H1 (cell line): ENCODE measurements at regions not wholly inside any gene's neighbourhood (a gene's known extent, or its start where the extent isn't known, plus 50 kb on each side); places are given as distances from the start of the nearest gene placed in this dataset.

Source experiments
- CTCF ChIA-PET: fragments of 300-600 bp; sonication (Branson Sonifier 250); formaldehyde crosslinking; loops from one replicate; lab custom pipeline; 2021; ENCODE audit not compliant: partially characterized antibody; lab: Charles Lee
- POLR2A ChIA-PET: fragments of 300-600 bp; sonication (Branson Sonifier 250); formaldehyde crosslinking; loops from one replicate; lab custom pipeline; 2021; ENCODE audit warnings: inconsistent platforms; ENCODE audit not compliant: partially characterized antibody; lab: Charles Lee
- DNase-seq, 2 experiments: peaks; one replicate each; pipeline versions ENCODE4 v3.0.0 to v3.0.0-alpha.2; 2010 to 2022; ENCODE audit warnings: low spot score in 2 of 2, low read depth in 1 of 2, mixed read lengths in 1 of 2
- FAIRE-seq: peaks from 2 replicates; lab custom pipeline; 2011; peaks lifted over from hg19 to GRCh38; lab: Jason Lieb, UNC
- H2AFZ ChIP-seq: 2 replicates; pipeline ENCODE4 v1.8.1; 2012; ENCODE audit warnings: low read length, inconsistent platforms
- H2AK5ac ChIP-seq: 2 replicates; pipeline ENCODE4 v1.6.1; 2013; ENCODE audit warnings: low read depth, low read length
- H2BK120ac ChIP-seq: replicated peaks from 2 replicates; pipeline ENCODE3; 2013; ENCODE audit warnings: low read depth, low read length, inconsistent platforms
- H2BK12ac ChIP-seq: 2 replicates; pipeline ENCODE4 v1.6.1; 2013; ENCODE audit warnings: low read depth, low read length
- H2BK15ac ChIP-seq: 2 replicates; pipeline ENCODE4 v1.6.1; 2013; ENCODE audit warnings: low read length
- H2BK20ac ChIP-seq: 2 replicates; pipeline ENCODE4 v1.6.1; 2013; ENCODE audit warnings: low read length
- H2BK5ac ChIP-seq: 2 replicates; pipeline ENCODE4 v1.6.1; 2013; ENCODE audit warnings: low read depth, low read length
- H3K14ac ChIP-seq: 2 replicates; pipeline ENCODE4 v1.6.1; 2013; ENCODE audit warnings: inconsistent platforms; ENCODE audit not compliant: insufficient read length
- H3K18ac ChIP-seq: 2 replicates; pipeline ENCODE4 v1.6.1; 2013; ENCODE audit warnings: low read length; ENCODE audit errors: extremely low read depth
- H3K23ac ChIP-seq: 2 replicates; pipeline ENCODE4 v1.6.1; 2013; ENCODE audit warnings: inconsistent platforms; ENCODE audit not compliant: insufficient read length
- H3K23me2 ChIP-seq: 2 replicates; pipeline ENCODE4 v1.6.1; 2013; ENCODE audit warnings: low read depth, low read length
- H3K27ac ChIP-seq: 2 replicates; pipeline ENCODE4 v1.6.1; 2011; ENCODE audit warnings: low read depth, low read length, inconsistent platforms
- H3K27me3 ChIP-seq, 4 experiments: replicated peaks in 1 of 4; 1 replicate in 1 of 4; 2 replicates in 3 of 4; pipeline versions ENCODE4 v1.6.1 to v1.8.1; 2011 to 2013; ENCODE audit warnings: low read length in 3 of 4, mild to moderate bottlenecking in 3 of 4, inconsistent platforms in 2 of 4, mixed read lengths in 2 of 4, moderate library complexity in 1 of 4; ENCODE audit not compliant: control insufficient read depth in 3 of 4, insufficient read depth in 3 of 4; ENCODE audit errors: extremely low read depth in 1 of 4
- H3K36me3 ChIP-seq, 4 experiments: 2 replicates each; pipeline versions ENCODE4 v1.6.1 to v1.8.1; 2011 to 2013; ENCODE audit warnings: mild to moderate bottlenecking in 4 of 4, low read length in 3 of 4, moderate library complexity in 2 of 4, control low read depth in 1 of 4, inconsistent platforms in 1 of 4; ENCODE audit not compliant: insufficient read depth in 4 of 4, control insufficient read depth in 2 of 4
- H3K4ac ChIP-seq: replicated peaks from 2 replicates; pipeline ENCODE3; 2013; ENCODE audit warnings: low read length, low read depth, mixed read lengths, inconsistent platforms; ENCODE audit not compliant: insufficient read length
- H3K4me1 ChIP-seq, 4 experiments: replicated peaks in 1 of 4; 1 replicate in 1 of 4; 2 replicates in 3 of 4; pipeline versions ENCODE4 v1.6.1 to v1.8.1; 2011 to 2013; ENCODE audit warnings: low read length in 3 of 4, inconsistent platforms in 2 of 4, mixed read lengths in 1 of 4; ENCODE audit not compliant: insufficient read depth in 4 of 4, control insufficient read depth in 3 of 4
- H3K4me2 ChIP-seq, 2 experiments: 2 replicates each; pipeline versions ENCODE4 v1.6.1 to v1.8.1; 2011 to 2013; ENCODE audit warnings: low read depth in 2 of 2, low read length in 2 of 2, control low read depth in 1 of 2, inconsistent platforms in 1 of 2, mild to moderate bottlenecking in 1 of 2; ENCODE audit not compliant: insufficient read depth in 1 of 2
- H3K4me3 ChIP-seq, 4 experiments: fragments of 200-600, 300-600 bp in 1 of 4; sonication (generic), shearing (Covaris generic), sonication (Bioruptor Twin) in 1 of 4; 2 replicates each; pipeline versions ENCODE4 v1.5.1 to v1.8.1; 2011 to 2016; ENCODE audit warnings: low read length in 4 of 4, low read depth in 3 of 4, control low read depth in 2 of 4, inconsistent platforms in 2 of 4, mild to moderate bottlenecking in 2 of 4, mixed read lengths in 1 of 4, moderate library complexity in 1 of 4; ENCODE audit not compliant: insufficient read depth in 2 of 4; ENCODE audit errors: extremely low read depth in 1 of 4
- H3K56ac ChIP-seq: replicated peaks from 2 replicates; pipeline ENCODE3; 2013; ENCODE audit warnings: low read depth, mild to moderate bottlenecking, mixed read lengths, low read length, inconsistent platforms; ENCODE audit not compliant: insufficient read length
- H3K79me1 ChIP-seq: 2 replicates; pipeline ENCODE4 v1.6.1; 2013; ENCODE audit warnings: low read depth, low read length, control low read depth
- H3K79me2 ChIP-seq, 2 experiments: 2 replicates each; pipeline versions ENCODE4 v1.6.1 to v1.8.1; 2012 to 2013; ENCODE audit warnings: low read length in 2 of 2, mild to moderate bottlenecking in 2 of 2, inconsistent platforms in 1 of 2; ENCODE audit not compliant: insufficient read depth in 2 of 2, control insufficient read depth in 1 of 2
- H3K9ac ChIP-seq, 4 experiments: replicated peaks in 1 of 4; 1 replicate in 1 of 4; 2 replicates in 3 of 4; pipeline versions ENCODE4 v1.6.1 to v1.8.1; 2011 to 2013; ENCODE audit warnings: low read depth in 3 of 4, low read length in 3 of 4, control low read depth in 2 of 4, mild to moderate bottlenecking in 2 of 4, moderate library complexity in 2 of 4, inconsistent platforms in 1 of 4; ENCODE audit errors: extremely low read depth in 1 of 4
- H3K9me3 ChIP-seq, 2 experiments: 2 replicates each; pipeline versions ENCODE4 v1.6.1 to v1.8.1; 2012 to 2013; ENCODE audit warnings: mild to moderate bottlenecking in 2 of 2, moderate library complexity in 2 of 2, control low read depth in 1 of 2, inconsistent platforms in 1 of 2, low read depth in 1 of 2, low read length in 1 of 2, mixed read lengths in 1 of 2; ENCODE audit not compliant: insufficient read depth in 2 of 2
- H4K20me1 ChIP-seq, 2 experiments: replicated peaks in 1 of 2; 2 replicates each; pipeline versions ENCODE3 to v1.8.1; 2011 to 2013; ENCODE audit warnings: inconsistent platforms in 2 of 2, low read length in 2 of 2, mild to moderate bottlenecking in 1 of 2; ENCODE audit not compliant: insufficient read depth in 2 of 2, control insufficient read depth in 1 of 2
- H4K5ac ChIP-seq: 2 replicates; pipeline ENCODE4 v1.6.1; 2013; ENCODE audit warnings: low read length, low read depth, mixed read lengths, inconsistent platforms; ENCODE audit not compliant: insufficient read length
- H4K8ac ChIP-seq: 2 replicates; pipeline ENCODE4 v1.8.0; 2013; ENCODE audit warnings: mild to moderate bottlenecking, moderate library complexity, low read length, inconsistent platforms; ENCODE audit not compliant: insufficient read depth; ENCODE audit errors: extremely low read depth
- H4K91ac ChIP-seq: replicated peaks from 2 replicates; pipeline ENCODE3; 2013; ENCODE audit warnings: low read length, mixed read lengths, inconsistent platforms; ENCODE audit not compliant: insufficient read length
- BRCA1 ChIP-seq: IDR thresholded peaks from 2 replicates; pipeline ENCODE4 v1.6.1; 2012; ENCODE audit warnings: low read depth, low read length, improper control_type of control experiment
- CBX8 ChIP-seq: fragments of 300-800, 300-1000 bp; sonication (generic); IDR thresholded peaks from 2 replicates; pipeline ENCODE4 v1.7.1; 2016; ENCODE audit warnings: low read depth, low read length, borderline replicate concordance
- E2F6 ChIP-seq: IDR thresholded peaks from 2 replicates; pipeline ENCODE4 v1.6.1; 2012; ENCODE audit warnings: inconsistent platforms
- KDM4A ChIP-seq: IDR thresholded peaks from one replicate; pipeline ENCODE4 v1.7.1; 2012; ENCODE audit warnings: low read depth, mild to moderate bottlenecking, moderate library complexity, low read length, inconsistent platforms; ENCODE audit not compliant: severe bottlenecking
- SP1 ChIP-seq: IDR thresholded peaks from 2 replicates; pipeline ENCODE4 v1.6.1; 2011; ENCODE audit warnings: low read depth, low read length
- WGBS, 2 experiments: shearing (Covaris generic) in 1 of 2; methylation state at CpG; one replicate each; pipeline versions ENCODE4 v1.1.6 to v1.1.7; 2013 to 2015; ENCODE audit warnings: low lambda C conversion rate in 2 of 2, mixed read lengths in 2 of 2, inconsistent platforms in 1 of 2, low coverage in 1 of 2, missing lambda C conversion rate in 1 of 2; ENCODE audit not compliant: insufficient replicate concordance in 2 of 2, insufficient coverage in 1 of 2, insufficient read length in 1 of 2; ENCODE audit errors: extremely low coverage in 1 of 2, missing lambda C conversion rate in 1 of 2; 5-methylcytosine and 5-hydroxymethylcytosine counted together

GRCh38 chr2:52308156-52308555 is 1276.2 kb upstream of the NRXN1 start:
- Histone ChIP-seq H3K23me2 (no peaks in the 10 kb centered on the region), H3K36me3 (no peaks in the 10 kb centered on the region; a peak in 1 of 8 replicates), H3K9me3 (peaks cover 5 to 7% of the 10 kb centered on the region in 2 experiments; a peak in 3 of 4 replicates), H2BK20ac (no peak overlapping the region), H3K18ac (no peak overlapping the region), H3K4me2 (no peak overlapping the region), H3K4ac (no peak overlapping the region), H3K23ac (no peak overlapping the region), H3K27ac (no peak overlapping the region), H3K14ac (no peak overlapping the region), H2BK12ac (no peak overlapping the region), H3K27me3 (no peaks in the 10 kb centered on the region), H4K5ac (no peak overlapping the region), H4K91ac (no peak overlapping the region), H3K9ac (no peak overlapping the region), H2BK120ac (no peak overlapping the region), H2BK15ac (no peak overlapping the region), H2AK5ac (no peak overlapping the region), H3K4me3 (no peak overlapping the region), H4K20me1 (no peaks in the 10 kb centered on the region), H3K79me2 (no peaks in the 10 kb centered on the region), H4K8ac (no peak overlapping the region), H3K79me1 (no peaks in the 10 kb centered on the region), H3K56ac (no peak overlapping the region), H3K4me1 (peaks cover 0 to 6% (median 4%) of the 10 kb centered on the region in 4 experiments; a peak in 2 of 7 replicates), H2AFZ (no peak overlapping the region), H2BK5ac (no peak overlapping the region)
- FAIRE-seq (no peak), DNase-seq (no peak)
- TF ChIP-seq BRCA1, result no peak
- no peak for TF ChIP-seq KDM4A
- no peak for TF ChIP-seq E2F6
- no peak for TF ChIP-seq CBX8
- TF ChIP-seq SP1, result no peak
- WGBS, 2 experiments, result 91% methylated on average over 2 of the region's 2 CpGs; no CpG with 5 or more reads in 1 of the 2 experiments
- ChIA-PET POLR2A (no interaction called here), CTCF (no interaction called here)
